Upper lobe of left lung (tissue), 6 donors: ENCODE measurements at regions not wholly inside any gene's neighbourhood (a gene's known extent, or its start where the extent isn't known, plus 50 kb on each side); places are given as distances from the start of the nearest gene placed in this dataset.

Experiments
- ATAC-seq, 2 donors: fragments of 200-7000 bp; cut with Tn5 transposase; one replicate each; pipeline ENCODE4 v1.9.1; 2022; ENCODE audit warnings: mild to moderate bottlenecking in 2 of 2, moderate library complexity in 2 of 2; ENCODE audit not compliant: low FRiP score in 2 of 2
- DNase-seq, 2 donors: peaks; one replicate each; pipeline ENCODE4 v3.0.0-alpha.2; 2019 to 2020
- H3K27ac ChIP-seq, 4 donors: fragments of 200-600 bp; sonication (generic); one replicate each; pipeline ENCODE4 v1.5.1; 2016 to 2019
- H3K27me3 ChIP-seq, 4 donors: fragments of 200-600 bp; sonication (generic); one replicate each; pipeline ENCODE4 v1.5.1; 2017 to 2019
- H3K36me3 ChIP-seq, 4 donors: fragments of 200-600 bp; sonication (generic); one replicate each; pipeline ENCODE4 v1.5.1; 2016 to 2019
- H3K4me1 ChIP-seq, 4 donors: fragments of 200-600 bp; sonication (generic); one replicate each; pipeline ENCODE4 v1.5.1; 2018 to 2019
- H3K4me3 ChIP-seq, 4 donors: fragments of 200-600 bp; sonication (generic); one replicate each; pipeline ENCODE4 v1.5.1; 2017 to 2019; ENCODE audit warnings: mild to moderate bottlenecking in 2 of 4, moderate library complexity in 1 of 4
- H3K9me3 ChIP-seq, 4 donors: fragments of 200-600 bp; sonication (generic); one replicate each; pipeline ENCODE4 v1.5.1; 2018 to 2019
- EP300 ChIP-seq, 4 donors: sonication (generic); formaldehyde crosslinking; IDR thresholded peaks; one replicate each; pipeline ENCODE4 v1.5.1; 2017; ENCODE audit warnings: antibody characterized with exemption in 4 of 4, control low read depth in 2 of 4
- POLR2A ChIP-seq, 4 donors: fragments of 450-650 bp; IDR thresholded peaks; one replicate each; pipeline ENCODE4 v1.5.1; 2016 to 2017; ENCODE audit warnings: antibody characterized with exemption in 4 of 4, mild to moderate bottlenecking in 2 of 4
- POLR2AphosphoS5 ChIP-seq, 2 donors: sonication (generic); formaldehyde crosslinking; IDR thresholded peaks; one replicate each; pipeline ENCODE4 v1.5.1; 2017; ENCODE audit warnings: antibody characterized with exemption in 2 of 2
- WGBS, 2 donors: methylation state at CpG; one replicate each; pipeline ENCODE4 v1.1.5; 2017 to 2018; 5-methylcytosine and 5-hydroxymethylcytosine counted together
- TF ChIP-seq, protein P1 (sequence below), 6 experiments: fragments of 450-650 bp in 4 of 6; fragments of 200-600 bp in 2 of 6; sonication (generic) in 2 of 6; IDR thresholded peaks; one replicate each; pipeline ENCODE4 v1.5.1; 2016 to 2019; ENCODE audit warnings: antibody characterized with exemption in 6 of 6
- donor health status: DM: no; HTN: no; CAD: no; lungs with moderate emphysema.
- donor health status: DM: no; HTN: yes; CAD: no; lungs with severe emphysema.

DNA sequence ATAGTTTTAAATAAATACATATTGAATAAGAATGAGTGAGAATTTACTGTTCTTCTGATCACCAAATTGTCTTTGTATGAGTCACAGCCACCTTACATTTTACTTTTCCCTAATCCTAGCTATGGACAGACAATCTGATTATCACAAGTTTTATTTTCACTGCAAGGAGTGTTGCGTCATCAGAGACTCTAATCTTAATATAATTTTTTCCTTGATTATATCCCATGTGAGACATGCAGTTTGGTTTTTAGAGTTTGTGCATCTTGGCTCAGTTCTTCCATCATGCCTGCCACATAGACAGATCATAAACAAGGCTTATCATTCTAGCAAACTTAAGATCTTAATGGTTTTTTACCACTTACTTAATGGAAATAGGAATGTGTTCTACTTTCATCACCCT, 478.5 kb upstream of the CDH18 start:
- Histone ChIP-seq H3K4me1 (no peaks in the 10 kb centered on the region), H3K4me3 (no peak overlapping the region), H3K36me3 (no peaks in the 10 kb centered on the region), H3K9me3 (no peaks in the 10 kb centered on the region), H3K27me3 (no peaks in the 10 kb centered on the region), H3K27ac (no peak overlapping the region)
- TF ChIP-seq POLR2AphosphoS5 (IDR thresholded peaks at IDR 0.05): no peak
- TF ChIP-seq POLR2A (IDR thresholded peaks at IDR 0.05): no peak
- TF ChIP-seq EP300 (IDR thresholded peaks at IDR 0.05): no peak
- TF ChIP-seq, protein P1, sequence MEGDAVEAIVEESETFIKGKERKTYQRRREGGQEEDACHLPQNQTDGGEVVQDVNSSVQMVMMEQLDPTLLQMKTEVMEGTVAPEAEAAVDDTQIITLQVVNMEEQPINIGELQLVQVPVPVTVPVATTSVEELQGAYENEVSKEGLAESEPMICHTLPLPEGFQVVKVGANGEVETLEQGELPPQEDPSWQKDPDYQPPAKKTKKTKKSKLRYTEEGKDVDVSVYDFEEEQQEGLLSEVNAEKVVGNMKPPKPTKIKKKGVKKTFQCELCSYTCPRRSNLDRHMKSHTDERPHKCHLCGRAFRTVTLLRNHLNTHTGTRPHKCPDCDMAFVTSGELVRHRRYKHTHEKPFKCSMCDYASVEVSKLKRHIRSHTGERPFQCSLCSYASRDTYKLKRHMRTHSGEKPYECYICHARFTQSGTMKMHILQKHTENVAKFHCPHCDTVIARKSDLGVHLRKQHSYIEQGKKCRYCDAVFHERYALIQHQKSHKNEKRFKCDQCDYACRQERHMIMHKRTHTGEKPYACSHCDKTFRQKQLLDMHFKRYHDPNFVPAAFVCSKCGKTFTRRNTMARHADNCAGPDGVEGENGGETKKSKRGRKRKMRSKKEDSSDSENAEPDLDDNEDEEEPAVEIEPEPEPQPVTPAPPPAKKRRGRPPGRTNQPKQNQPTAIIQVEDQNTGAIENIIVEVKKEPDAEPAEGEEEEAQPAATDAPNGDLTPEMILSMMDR (IDR thresholded peaks at IDR 0.05): no peak
- WGBS, 2 donors: 82% methylated on average over 1 of the region's 1 CpG
- no peak for DNase-seq
- ATAC-seq: no peak

DNA sequence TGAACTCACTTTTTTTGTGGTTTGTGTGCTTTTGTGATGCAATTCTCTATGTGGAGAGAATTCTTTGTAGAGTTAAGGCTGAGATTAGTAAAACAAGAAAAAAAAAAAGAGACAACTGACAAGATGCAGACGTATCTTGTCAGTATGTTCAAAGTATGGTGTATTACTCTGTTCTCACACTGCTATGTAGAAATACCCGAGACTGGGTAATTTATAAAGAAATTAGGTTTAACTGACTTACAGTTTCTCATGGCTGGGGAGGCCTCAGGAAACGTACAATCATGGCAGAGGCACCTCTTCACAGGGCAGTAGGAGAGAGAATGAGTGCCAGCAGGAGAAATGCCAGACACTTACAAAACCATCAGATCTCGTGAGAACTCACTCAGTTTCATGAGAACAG, 475.2 kb upstream of the CDH18 start:
- Histone ChIP-seq H3K4me1 (no peaks in the 10 kb centered on the region), H3K4me3 (no peak overlapping the region), H3K36me3 (no peaks in the 10 kb centered on the region), H3K27me3 (no peaks in the 10 kb centered on the region), H3K27ac (no peak overlapping the region), H3K9me3 (no peaks in the 10 kb centered on the region)
- no peak for TF ChIP-seq POLR2A (IDR thresholded peaks at IDR 0.05)
- TF ChIP-seq EP300 (IDR thresholded peaks at IDR 0.05): no peak
- no peak for DNase-seq
- ATAC-seq: no peak
- 51 to 62% methylated on average over 4 of the region's 4 CpGs for WGBS, 2 donors

DNA sequence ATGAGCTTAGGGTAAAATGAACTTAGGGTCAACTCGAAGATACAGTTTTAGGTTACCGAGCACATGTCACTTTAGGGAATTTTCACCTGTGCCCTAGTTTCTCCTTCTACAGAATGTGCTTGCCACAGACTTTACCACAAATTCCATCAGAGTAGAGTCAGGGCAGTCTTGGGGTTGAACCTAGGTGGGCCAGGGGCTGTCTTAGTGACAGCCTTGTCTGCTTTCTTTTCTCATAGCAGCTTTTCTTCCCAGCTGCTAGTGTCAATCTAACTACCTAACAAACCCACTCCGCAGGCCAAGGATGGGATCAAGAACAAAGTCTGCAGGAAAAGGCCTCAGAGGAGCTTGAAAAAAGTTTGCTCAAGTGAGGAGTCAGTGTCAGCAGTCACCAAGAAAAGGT, 458.1 kb upstream of the CDH18 start:
- H3K9me3 ChIP-seq: no peaks in the 10 kb centered on the region
- ATAC-seq: no peak
- DNase-seq: no peak

DNA sequence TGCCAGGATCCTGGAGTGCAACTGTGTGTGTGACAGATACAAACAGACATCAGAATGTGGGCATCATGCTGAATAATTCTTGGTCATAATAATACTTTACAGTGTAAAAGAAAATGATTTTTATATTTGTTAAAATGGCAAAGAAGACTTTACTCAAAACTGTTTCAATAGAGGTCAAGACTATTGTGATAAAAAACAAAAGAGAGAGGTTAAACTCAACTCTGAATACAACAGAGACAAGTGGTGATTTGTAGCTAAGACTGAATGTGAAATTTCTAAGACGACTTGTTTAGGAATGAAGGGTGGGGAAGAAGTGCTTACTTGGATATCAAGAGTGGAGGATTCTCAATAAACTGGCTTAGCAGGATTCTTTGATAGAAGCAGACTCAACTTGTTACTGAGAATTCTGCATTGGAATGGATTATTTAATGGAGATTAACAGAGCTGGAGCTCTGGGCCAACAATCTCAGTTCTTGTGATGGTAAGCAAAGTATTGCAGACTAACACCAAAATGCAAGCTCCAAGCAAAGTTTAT, 457.4 kb upstream of the CDH18 start:
- TF ChIP-seq EP300 (IDR thresholded peaks at IDR 0.05) (no peak), POLR2A (IDR thresholded peaks at IDR 0.05) (no peak), POLR2AphosphoS5 (IDR thresholded peaks at IDR 0.05) (no peak)
- TF ChIP-seq, protein P1 (IDR thresholded peaks at IDR 0.05): no peak
- Histone ChIP-seq H3K4me3 (no peak overlapping the region), H3K9me3 (no peaks in the 10 kb centered on the region), H3K27ac (no peak overlapping the region), H3K36me3 (no peaks in the 10 kb centered on the region), H3K4me1 (no peaks in the 10 kb centered on the region), H3K27me3 (no peaks in the 10 kb centered on the region)
- no peak for DNase-seq
- 57 to 60% methylated on average over 1 of the region's 1 CpG for WGBS, 2 donors
- no peak for ATAC-seq

More for the DNA sequence above, 458.1 kb upstream of the CDH18 start:
- no peaks in the 10 kb centered on the region for H3K4me1 ChIP-seq
- no peak overlapping the region for H3K4me3 ChIP-seq
- TF ChIP-seq, protein P1 (IDR thresholded peaks at IDR 0.05): no peak
- TF ChIP-seq POLR2A (IDR thresholded peaks at IDR 0.05) (no peak), POLR2AphosphoS5 (IDR thresholded peaks at IDR 0.05) (no peak), EP300 (IDR thresholded peaks at IDR 0.05) (no peak)
- WGBS, 2 donors: 87 to 90% methylated on average over 3 of the region's 3 CpGs
- H3K27ac ChIP-seq: no peak overlapping the region
- H3K36me3 ChIP-seq: no peaks in the 10 kb centered on the region
- no peaks in the 10 kb centered on the region for H3K27me3 ChIP-seq

DNA sequence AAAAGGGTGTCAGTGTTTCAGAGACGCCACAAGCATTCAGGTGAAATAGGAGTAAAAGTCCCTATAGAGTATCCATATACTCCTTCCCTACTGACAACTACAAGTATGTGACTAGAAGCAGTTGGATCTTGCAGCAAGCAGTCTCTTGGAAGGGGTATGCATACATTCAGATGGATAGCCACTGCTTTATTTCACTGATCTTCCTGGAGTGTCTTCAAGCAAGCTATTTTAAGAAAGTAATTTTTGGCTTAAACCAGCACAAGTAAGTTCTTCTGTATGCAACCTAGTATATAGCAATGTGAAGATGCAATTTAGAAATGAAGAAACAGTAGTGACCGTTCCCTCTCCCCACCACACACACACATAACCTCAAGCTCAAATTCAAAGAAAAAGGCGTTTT, 446.8 kb upstream of the CDH18 start:
- ATAC-seq (no peak), DNase-seq (no peak)
- no peaks in the 10 kb centered on the region for H3K36me3 ChIP-seq
- TF ChIP-seq POLR2A (IDR thresholded peaks at IDR 0.05): no peak
- no peak for TF ChIP-seq POLR2AphosphoS5 (IDR thresholded peaks at IDR 0.05)
- TF ChIP-seq, protein P1 (IDR thresholded peaks at IDR 0.05): no peak
- TF ChIP-seq EP300 (IDR thresholded peaks at IDR 0.05): no peak
- no peak overlapping the region for H3K4me3 ChIP-seq
- H3K27ac ChIP-seq: no peak overlapping the region
- H3K9me3 ChIP-seq: no peaks in the 10 kb centered on the region
- 81 to 85% methylated on average over 3 of the region's 3 CpGs for WGBS, 2 donors
- H3K27me3 ChIP-seq: no peaks in the 10 kb centered on the region
- no peaks in the 10 kb centered on the region for H3K4me1 ChIP-seq
